GM23248 (cell line): ENCODE measurements at regions not wholly inside any gene's neighbourhood (a gene's known extent, or its start where the extent isn't known, plus 50 kb on each side); places are given as distances from the start of the nearest gene placed in this dataset.

Experiments used
- DNase-seq: peaks from one replicate; pipeline ENCODE4 v3.0.0-alpha.2; 2015
- H2AFZ ChIP-seq: fragments of 200-600 bp; sonication (generic); 2 replicates; pipeline ENCODE4 v1.6.1; 2016; ENCODE audit warnings: antibody characterized with exemption
- H3F3A ChIP-seq: fragments of 200-600 bp; sonication (generic); 2 replicates; pipeline ENCODE4 v1.6.1; 2016; ENCODE audit warnings: mild to moderate bottlenecking, antibody characterized with exemption, mixed run types; ENCODE audit not compliant: insufficient read depth
- H3K27ac ChIP-seq: fragments of 200-600 bp; sonication (generic); 2 replicates; pipeline ENCODE4 v1.5.1; 2016; ENCODE audit warnings: mild to moderate bottlenecking
- H3K27me3 ChIP-seq: fragments of 200-600 bp; sonication (generic); replicated peaks from 2 replicates; pipeline ENCODE4 v1.6.1; 2016; ENCODE audit warnings: mild to moderate bottlenecking; ENCODE audit not compliant: insufficient read depth
- H3K36me3 ChIP-seq: fragments of 200-600 bp; sonication (generic); 2 replicates; pipeline ENCODE4 v1.6.1; 2016; ENCODE audit warnings: low read depth, mild to moderate bottlenecking
- H3K4me1 ChIP-seq: fragments of 200-600 bp; sonication (generic); 2 replicates; pipeline ENCODE4 v1.6.1; 2016; ENCODE audit warnings: mild to moderate bottlenecking; ENCODE audit not compliant: insufficient read depth
- H3K4me2 ChIP-seq: fragments of 200-600 bp; sonication (generic); one replicate; pipeline ENCODE4 v1.6.1; 2016; ENCODE audit warnings: mild to moderate bottlenecking; ENCODE audit not compliant: unreplicated experiment
- H3K4me3 ChIP-seq: fragments of 200-600 bp; sonication (generic); 2 replicates; pipeline ENCODE4 v1.5.1; 2016; ENCODE audit warnings: mild to moderate bottlenecking
- H3K79me2 ChIP-seq: fragments of 200-600 bp; sonication (generic); 2 replicates; pipeline ENCODE4 v1.6.1; 2016; ENCODE audit warnings: mild to moderate bottlenecking; ENCODE audit not compliant: insufficient read depth
- H3K9ac ChIP-seq: fragments of 200-600 bp; sonication (generic); 2 replicates; pipeline ENCODE4 v1.6.1; 2016; ENCODE audit warnings: mild to moderate bottlenecking
- H3K9me2 ChIP-seq: fragments of 200-600 bp; sonication (generic); 2 replicates; pipeline ENCODE4 v1.6.1; 2016; ENCODE audit warnings: mixed run types, mild to moderate bottlenecking, moderate library complexity; ENCODE audit not compliant: insufficient read depth
- H3K9me3 ChIP-seq: fragments of 200-600 bp; sonication (generic); one replicate; pipeline ENCODE4 v1.6.1; 2017; ENCODE audit warnings: low read depth
- H4K20me1 ChIP-seq: fragments of 200-600 bp; sonication (generic); 2 replicates; pipeline ENCODE4 v1.6.0; 2016; ENCODE audit not compliant: insufficient read depth
- EZH2 ChIP-seq: fragments of 200-600 bp; sonication (generic); IDR thresholded peaks from 2 replicates; pipeline ENCODE4 v1.6.1; 2018; ENCODE audit warnings: antibody characterized with exemption, mild to moderate bottlenecking; ENCODE audit not compliant: insufficient read depth, poor library complexity, severe bottlenecking
- EZH2phosphoT487 ChIP-seq: fragments of 200-600 bp; sonication (generic); IDR thresholded peaks from 2 replicates; pipeline ENCODE4 v1.6.1; 2018; ENCODE audit warnings: antibody characterized with exemption, moderate library complexity, mild to moderate bottlenecking, low read depth; ENCODE audit not compliant: insufficient read depth
- WGBS, 2 experiments: methylation state at CpG; one replicate each; pipeline ENCODE4 v1.1.6; 2015 to 2017; ENCODE audit warnings: low lambda C conversion rate in 2 of 2, low coverage in 1 of 2; ENCODE audit errors: missing lambda C conversion rate in 2 of 2; 5-methylcytosine and 5-hydroxymethylcytosine counted together
- in situ Hi-C: fragments of 300-500 bp; cut with MboI; formaldehyde crosslinking; loops from 2 replicates; pipeline ENCODE4 v1.15.0; 2020

DNA sequence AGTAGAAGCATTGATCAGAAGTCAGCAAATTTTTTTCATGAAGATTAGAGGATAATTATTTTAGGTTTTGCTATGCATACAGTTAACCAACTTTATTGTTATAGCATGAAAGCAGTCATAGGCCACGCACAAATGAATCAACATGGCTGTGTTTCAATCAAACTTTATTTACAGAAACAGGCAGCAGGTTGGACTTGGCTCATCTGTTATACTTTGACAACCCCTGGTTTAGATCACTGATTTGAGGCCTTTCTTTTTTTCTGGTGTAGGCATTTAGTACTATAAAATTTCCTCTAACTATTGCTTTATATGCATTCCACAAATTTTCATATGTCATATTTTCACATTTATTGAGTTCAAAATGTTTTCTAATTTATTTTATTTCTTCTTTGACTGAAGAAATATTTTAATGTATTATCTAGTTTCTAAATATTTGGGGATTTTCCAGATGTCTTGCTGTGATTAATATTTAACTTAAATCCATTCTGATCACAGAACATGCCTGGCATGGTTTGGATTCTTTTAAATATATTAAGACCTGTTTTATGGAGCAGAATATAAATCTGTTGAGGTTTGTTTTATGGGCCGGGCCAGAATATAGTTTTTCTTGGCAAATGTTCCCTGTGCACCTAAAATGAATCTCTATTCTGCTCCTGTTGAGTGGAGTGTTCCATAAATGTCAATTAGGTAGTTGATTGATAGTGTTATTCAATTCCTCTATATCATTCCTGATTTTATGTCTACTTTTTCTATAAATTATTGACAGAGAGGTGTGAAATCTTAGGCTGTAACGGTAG, 116.3 kb upstream of the KLHL29 start:
- no peak for DNase-seq
- peaks cover 26% of the 10 kb centered on the region for H3K4me1 ChIP-seq
- H3F3A ChIP-seq = no peaks in the 10 kb centered on the region
- no peaks in the 10 kb centered on the region for H4K20me1 ChIP-seq
- no peaks in the 10 kb centered on the region for H3K79me2 ChIP-seq
- H3K9ac ChIP-seq = no peak overlapping the region
- 52 to 57% methylated on average over 3 of the region's 3 CpGs for WGBS, 2 experiments
- H3K27me3 ChIP-seq = no peaks in the 10 kb centered on the region
- H3K27ac ChIP-seq = no peak overlapping the region
- H3K4me2 ChIP-seq = no peak overlapping the region
- no peaks in the 10 kb centered on the region for H3K9me2 ChIP-seq
- H3K9me3 ChIP-seq = no peaks in the 10 kb centered on the region
- H3K36me3 ChIP-seq = no peaks in the 10 kb centered on the region
- in situ Hi-C loops = no loop called here
- no peak overlapping the region for H2AFZ ChIP-seq
- H3K4me3 ChIP-seq = no peak overlapping the region
- no peak for TF ChIP-seq EZH2phosphoT487

DNA sequence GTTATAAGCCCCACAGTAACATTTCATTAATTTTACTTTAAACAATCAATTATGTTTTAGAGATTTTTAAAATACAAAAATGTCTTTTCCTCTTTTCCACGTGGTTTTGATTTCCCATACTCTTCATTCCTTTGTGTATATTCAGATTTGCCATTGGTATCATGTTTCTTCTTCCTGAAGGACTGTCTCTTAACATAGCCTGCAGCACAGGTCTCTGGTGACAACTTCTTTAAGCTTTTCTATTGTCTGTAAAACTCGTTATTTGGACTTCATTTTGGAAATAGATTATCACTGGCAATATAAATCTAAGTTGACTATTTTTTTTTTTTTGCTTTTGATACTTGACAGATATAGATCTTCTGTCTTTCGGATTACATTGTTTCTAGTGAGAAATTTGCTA, 115.2 kb upstream of the KLHL29 start:
- Histone ChIP-seq H3K9me3 (no peaks in the 10 kb centered on the region), H3K9ac (no peak overlapping the region), H3K27me3 (no peaks in the 10 kb centered on the region), H3K4me3 (no peak overlapping the region), H4K20me1 (no peaks in the 10 kb centered on the region), H3F3A (no peaks in the 10 kb centered on the region), H3K4me2 (peak overlapping the region; percentile 48), H3K27ac (no peak overlapping the region), H3K4me1 (peaks cover 27% of the 10 kb centered on the region), H3K36me3 (no peaks in the 10 kb centered on the region), H3K79me2 (no peaks in the 10 kb centered on the region), H3K9me2 (no peaks in the 10 kb centered on the region), H2AFZ (no peak overlapping the region)
- WGBS, 2 experiments = 61 to 67% methylated on average over 3 of the region's 3 CpGs
- TF ChIP-seq EZH2phosphoT487 (no peak), EZH2 (no peak)
- DNase-seq = peak; percentile 44
- in situ Hi-C loops = no loop called here

DNA sequence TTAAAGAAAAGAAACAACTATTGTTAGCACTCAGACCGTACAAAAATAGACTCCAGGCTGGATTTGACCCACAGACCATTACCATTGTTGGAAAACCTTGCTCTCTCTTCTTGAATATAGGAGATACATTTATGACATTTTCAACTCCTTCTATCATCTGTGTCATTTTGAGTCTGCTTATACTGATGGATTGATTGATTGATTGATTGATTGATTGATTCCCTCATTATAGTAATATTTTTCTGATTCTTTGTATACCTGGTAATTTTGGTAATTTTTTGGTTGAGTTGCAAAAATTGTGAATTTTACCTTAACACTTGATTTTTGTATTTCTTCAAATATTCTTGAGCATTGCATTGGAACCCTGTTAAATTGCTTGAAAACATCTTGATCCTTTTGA, 114.2 kb upstream of the KLHL29 start:
- no peaks in the 10 kb centered on the region for H3K27me3 ChIP-seq
- WGBS, 2 experiments = 81 to 83% methylated on average over 1 of the region's 1 CpG

DNA sequence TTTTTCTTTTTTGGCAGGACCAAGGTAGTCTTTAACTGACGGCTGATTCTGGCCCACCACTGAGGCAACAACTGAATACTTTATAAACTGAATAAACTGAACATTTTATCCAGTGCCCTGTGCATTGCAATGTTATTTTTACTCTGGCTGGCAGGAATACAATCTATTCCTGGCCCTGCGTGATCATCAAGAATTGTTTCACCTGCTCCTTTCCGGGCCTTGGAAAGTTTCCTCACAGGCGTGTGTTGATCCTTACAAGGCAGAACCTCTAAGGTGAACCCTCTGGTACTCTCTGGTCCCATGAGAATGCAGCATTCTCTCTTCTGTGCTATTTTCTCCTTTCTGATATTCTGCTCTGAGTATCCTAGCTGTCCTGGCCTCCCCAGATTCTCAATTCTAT, 113.7 kb upstream of the KLHL29 start:
- in situ Hi-C loops = no loop called here
- Histone ChIP-seq H3K4me2 (no peak overlapping the region), H3K27ac (no peak overlapping the region), H2AFZ (no peak overlapping the region), H3K9ac (no peak overlapping the region), H3K9me3 (no peaks in the 10 kb centered on the region), H4K20me1 (no peaks in the 10 kb centered on the region), H3K9me2 (no peaks in the 10 kb centered on the region), H3K79me2 (no peaks in the 10 kb centered on the region), H3K36me3 (no peaks in the 10 kb centered on the region), H3K27me3 (no peaks in the 10 kb centered on the region), H3K4me1 (peaks cover 27% of the 10 kb centered on the region), H3F3A (no peaks in the 10 kb centered on the region), H3K4me3 (no peak overlapping the region)
- TF ChIP-seq EZH2 (no peak), EZH2phosphoT487 (no peak)
- no peak for DNase-seq
- WGBS, 2 experiments = 85 to 89% methylated on average over 4 of the region's 4 CpGs

More for the DNA sequence above, 114.2 kb upstream of the KLHL29 start:
- TF ChIP-seq EZH2 = no peak
- TF ChIP-seq EZH2phosphoT487 = no peak
- H3K4me1 ChIP-seq = peaks cover 27% of the 10 kb centered on the region
- no peak overlapping the region for H2AFZ ChIP-seq
- no peaks in the 10 kb centered on the region for H3F3A ChIP-seq
- no peaks in the 10 kb centered on the region for H4K20me1 ChIP-seq
- no peak overlapping the region for H3K4me2 ChIP-seq
- no peaks in the 10 kb centered on the region for H3K9me2 ChIP-seq
- no peaks in the 10 kb centered on the region for H3K9me3 ChIP-seq
- no peak overlapping the region for H3K4me3 ChIP-seq
- in situ Hi-C loops = no loop called here
- H3K79me2 ChIP-seq = no peaks in the 10 kb centered on the region
- H3K27ac ChIP-seq = no peak overlapping the region
- no peaks in the 10 kb centered on the region for H3K36me3 ChIP-seq
- H3K9ac ChIP-seq = no peak overlapping the region
- no peak for DNase-seq

DNA sequence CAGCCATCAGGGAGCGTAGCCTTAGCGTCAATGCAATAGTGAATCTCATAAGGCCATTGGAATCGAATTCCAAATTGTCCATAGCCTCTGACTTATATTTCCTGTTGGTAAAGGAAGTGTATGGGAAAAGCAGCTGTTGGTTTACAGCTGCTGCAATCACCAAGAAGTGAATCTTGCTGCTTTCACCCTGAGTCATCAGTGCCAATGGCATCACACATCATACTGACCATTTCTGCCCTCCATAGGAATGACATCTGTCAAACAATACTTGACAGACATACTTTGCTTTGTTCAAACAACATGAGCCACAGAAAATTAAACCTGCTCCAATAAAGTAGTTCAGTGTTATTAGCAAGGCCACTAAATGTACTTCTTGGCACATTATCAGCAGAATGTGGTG, 111.2 kb upstream of the KLHL29 start:
- in situ Hi-C loops = no loop called here
- WGBS, 2 experiments = 78 to 88% methylated on average over 3 of the region's 3 CpGs
- Histone ChIP-seq H3K4me1 (peaks cover 21% of the 10 kb centered on the region), H4K20me1 (no peaks in the 10 kb centered on the region), H3K9me2 (no peaks in the 10 kb centered on the region), H3K36me3 (no peaks in the 10 kb centered on the region), H3K4me3 (no peak overlapping the region), H3K79me2 (no peaks in the 10 kb centered on the region), H3K9ac (no peak overlapping the region), H3K27ac (no peak overlapping the region), H3K9me3 (no peaks in the 10 kb centered on the region), H2AFZ (no peak overlapping the region), H3F3A (no peaks in the 10 kb centered on the region), H3K4me2 (no peak overlapping the region), H3K27me3 (no peaks in the 10 kb centered on the region)
- DNase-seq = peak; percentile 41
- TF ChIP-seq EZH2 = no peak
- TF ChIP-seq EZH2phosphoT487 = no peak
